H1 (cell line): ENCODE measurements at regions not wholly inside any gene's neighbourhood (a gene's known extent, or its start where the extent isn't known, plus 50 kb on each side); places are given as distances from the start of the nearest gene placed in this dataset.

Experiments
- CTCF ChIA-PET: fragments of 300-600 bp; sonication (Branson Sonifier 250); formaldehyde crosslinking; loops from one replicate; lab custom pipeline; 2021; ENCODE audit not compliant: partially characterized antibody; lab: Charles Lee
- POLR2A ChIA-PET: fragments of 300-600 bp; sonication (Branson Sonifier 250); formaldehyde crosslinking; loops from one replicate; lab custom pipeline; 2021; ENCODE audit warnings: inconsistent platforms; ENCODE audit not compliant: partially characterized antibody; lab: Charles Lee
- DNase-seq, 2 experiments: peaks; one replicate each; pipeline versions ENCODE4 v3.0.0 to v3.0.0-alpha.2; 2010 to 2022; ENCODE audit warnings: low spot score in 2 of 2, low read depth in 1 of 2, mixed read lengths in 1 of 2
- FAIRE-seq: peaks from 2 replicates; lab custom pipeline; 2011; peaks lifted over from hg19 to GRCh38; lab: Jason Lieb, UNC
- H2AFZ ChIP-seq: 2 replicates; pipeline ENCODE4 v1.8.1; 2012; ENCODE audit warnings: low read length, inconsistent platforms
- H2AK5ac ChIP-seq: 2 replicates; pipeline ENCODE4 v1.6.1; 2013; ENCODE audit warnings: low read depth, low read length
- H2BK120ac ChIP-seq: replicated peaks from 2 replicates; pipeline ENCODE3; 2013; ENCODE audit warnings: low read depth, low read length, inconsistent platforms
- H2BK12ac ChIP-seq: 2 replicates; pipeline ENCODE4 v1.6.1; 2013; ENCODE audit warnings: low read depth, low read length
- H2BK15ac ChIP-seq: 2 replicates; pipeline ENCODE4 v1.6.1; 2013; ENCODE audit warnings: low read length
- H2BK20ac ChIP-seq: 2 replicates; pipeline ENCODE4 v1.6.1; 2013; ENCODE audit warnings: low read length
- H2BK5ac ChIP-seq: 2 replicates; pipeline ENCODE4 v1.6.1; 2013; ENCODE audit warnings: low read depth, low read length
- H3K14ac ChIP-seq: 2 replicates; pipeline ENCODE4 v1.6.1; 2013; ENCODE audit warnings: inconsistent platforms; ENCODE audit not compliant: insufficient read length
- H3K18ac ChIP-seq: 2 replicates; pipeline ENCODE4 v1.6.1; 2013; ENCODE audit warnings: low read length; ENCODE audit errors: extremely low read depth
- H3K23ac ChIP-seq: 2 replicates; pipeline ENCODE4 v1.6.1; 2013; ENCODE audit warnings: inconsistent platforms; ENCODE audit not compliant: insufficient read length
- H3K23me2 ChIP-seq: 2 replicates; pipeline ENCODE4 v1.6.1; 2013; ENCODE audit warnings: low read depth, low read length
- H3K27ac ChIP-seq: 2 replicates; pipeline ENCODE4 v1.6.1; 2011; ENCODE audit warnings: low read depth, low read length, inconsistent platforms
- H3K27me3 ChIP-seq, 4 experiments: replicated peaks in 1 of 4; 1 replicate in 1 of 4; 2 replicates in 3 of 4; pipeline versions ENCODE4 v1.6.1 to v1.8.1; 2011 to 2013; ENCODE audit warnings: low read length in 3 of 4, mild to moderate bottlenecking in 3 of 4, inconsistent platforms in 2 of 4, mixed read lengths in 2 of 4, moderate library complexity in 1 of 4; ENCODE audit not compliant: control insufficient read depth in 3 of 4, insufficient read depth in 3 of 4; ENCODE audit errors: extremely low read depth in 1 of 4
- H3K36me3 ChIP-seq, 4 experiments: 2 replicates each; pipeline versions ENCODE4 v1.6.1 to v1.8.1; 2011 to 2013; ENCODE audit warnings: mild to moderate bottlenecking in 4 of 4, low read length in 3 of 4, moderate library complexity in 2 of 4, control low read depth in 1 of 4, inconsistent platforms in 1 of 4; ENCODE audit not compliant: insufficient read depth in 4 of 4, control insufficient read depth in 2 of 4
- H3K4ac ChIP-seq: replicated peaks from 2 replicates; pipeline ENCODE3; 2013; ENCODE audit warnings: low read length, low read depth, mixed read lengths, inconsistent platforms; ENCODE audit not compliant: insufficient read length
- H3K4me1 ChIP-seq, 4 experiments: replicated peaks in 1 of 4; 1 replicate in 1 of 4; 2 replicates in 3 of 4; pipeline versions ENCODE4 v1.6.1 to v1.8.1; 2011 to 2013; ENCODE audit warnings: low read length in 3 of 4, inconsistent platforms in 2 of 4, mixed read lengths in 1 of 4; ENCODE audit not compliant: insufficient read depth in 4 of 4, control insufficient read depth in 3 of 4
- H3K4me2 ChIP-seq, 2 experiments: 2 replicates each; pipeline versions ENCODE4 v1.6.1 to v1.8.1; 2011 to 2013; ENCODE audit warnings: low read depth in 2 of 2, low read length in 2 of 2, control low read depth in 1 of 2, inconsistent platforms in 1 of 2, mild to moderate bottlenecking in 1 of 2; ENCODE audit not compliant: insufficient read depth in 1 of 2
- H3K4me3 ChIP-seq, 4 experiments: fragments of 200-600, 300-600 bp in 1 of 4; sonication (generic), shearing (Covaris generic), sonication (Bioruptor Twin) in 1 of 4; 2 replicates each; pipeline versions ENCODE4 v1.5.1 to v1.8.1; 2011 to 2016; ENCODE audit warnings: low read length in 4 of 4, low read depth in 3 of 4, control low read depth in 2 of 4, inconsistent platforms in 2 of 4, mild to moderate bottlenecking in 2 of 4, mixed read lengths in 1 of 4, moderate library complexity in 1 of 4; ENCODE audit not compliant: insufficient read depth in 2 of 4; ENCODE audit errors: extremely low read depth in 1 of 4
- H3K56ac ChIP-seq: replicated peaks from 2 replicates; pipeline ENCODE3; 2013; ENCODE audit warnings: low read depth, mild to moderate bottlenecking, mixed read lengths, low read length, inconsistent platforms; ENCODE audit not compliant: insufficient read length
- H3K79me1 ChIP-seq: 2 replicates; pipeline ENCODE4 v1.6.1; 2013; ENCODE audit warnings: low read depth, low read length, control low read depth
- H3K79me2 ChIP-seq, 2 experiments: 2 replicates each; pipeline versions ENCODE4 v1.6.1 to v1.8.1; 2012 to 2013; ENCODE audit warnings: low read length in 2 of 2, mild to moderate bottlenecking in 2 of 2, inconsistent platforms in 1 of 2; ENCODE audit not compliant: insufficient read depth in 2 of 2, control insufficient read depth in 1 of 2
- H3K9ac ChIP-seq, 4 experiments: replicated peaks in 1 of 4; 1 replicate in 1 of 4; 2 replicates in 3 of 4; pipeline versions ENCODE4 v1.6.1 to v1.8.1; 2011 to 2013; ENCODE audit warnings: low read depth in 3 of 4, low read length in 3 of 4, control low read depth in 2 of 4, mild to moderate bottlenecking in 2 of 4, moderate library complexity in 2 of 4, inconsistent platforms in 1 of 4; ENCODE audit errors: extremely low read depth in 1 of 4
- H3K9me3 ChIP-seq, 2 experiments: 2 replicates each; pipeline versions ENCODE4 v1.6.1 to v1.8.1; 2012 to 2013; ENCODE audit warnings: mild to moderate bottlenecking in 2 of 2, moderate library complexity in 2 of 2, control low read depth in 1 of 2, inconsistent platforms in 1 of 2, low read depth in 1 of 2, low read length in 1 of 2, mixed read lengths in 1 of 2; ENCODE audit not compliant: insufficient read depth in 2 of 2
- H4K20me1 ChIP-seq, 2 experiments: replicated peaks in 1 of 2; 2 replicates each; pipeline versions ENCODE3 to v1.8.1; 2011 to 2013; ENCODE audit warnings: inconsistent platforms in 2 of 2, low read length in 2 of 2, mild to moderate bottlenecking in 1 of 2; ENCODE audit not compliant: insufficient read depth in 2 of 2, control insufficient read depth in 1 of 2
- H4K5ac ChIP-seq: 2 replicates; pipeline ENCODE4 v1.6.1; 2013; ENCODE audit warnings: low read length, low read depth, mixed read lengths, inconsistent platforms; ENCODE audit not compliant: insufficient read length
- H4K8ac ChIP-seq: 2 replicates; pipeline ENCODE4 v1.8.0; 2013; ENCODE audit warnings: mild to moderate bottlenecking, moderate library complexity, low read length, inconsistent platforms; ENCODE audit not compliant: insufficient read depth; ENCODE audit errors: extremely low read depth
- H4K91ac ChIP-seq: replicated peaks from 2 replicates; pipeline ENCODE3; 2013; ENCODE audit warnings: low read length, mixed read lengths, inconsistent platforms; ENCODE audit not compliant: insufficient read length
- BRCA1 ChIP-seq: IDR thresholded peaks from 2 replicates; pipeline ENCODE4 v1.6.1; 2012; ENCODE audit warnings: low read depth, low read length, improper control_type of control experiment
- CTBP2 ChIP-seq: IDR thresholded peaks from 2 replicates; pipeline ENCODE4 v1.7.0; 2011; ENCODE audit warnings: borderline replicate concordance, mild to moderate bottlenecking, moderate library complexity, mixed read lengths, low read length; ENCODE audit not compliant: insufficient read depth, insufficient read length
- GTF2F1 ChIP-seq: IDR thresholded peaks from 2 replicates; pipeline ENCODE4 v1.6.1; 2012; ENCODE audit warnings: low read depth, low read length, improper control_type of control experiment, borderline replicate concordance
- KDM1A ChIP-seq: fragments of 200-600, 300-600 bp; sonication (generic); IDR thresholded peaks from 2 replicates; pipeline ENCODE4 v1.7.1; 2016; ENCODE audit warnings: mild to moderate bottlenecking, low read length, borderline replicate concordance
- KDM5A ChIP-seq: fragments of 200-600 bp; IDR thresholded peaks from 2 replicates; pipeline ENCODE4 v1.7.1; 2012; ENCODE audit warnings: mild to moderate bottlenecking, low read length, inconsistent platforms, mixed read lengths
- POLR2A ChIP-seq, 2 experiments: IDR thresholded peaks; 1 replicate in 1 of 2; 2 replicates in 1 of 2; pipeline ENCODE4 v1.6.1; 2011; ENCODE audit warnings: low read depth in 2 of 2, low read length in 2 of 2, mild to moderate bottlenecking in 2 of 2; ENCODE audit errors: control extremely low read depth in 1 of 2
- POU5F1 ChIP-seq: IDR thresholded peaks from 2 replicates; pipeline ENCODE4 v1.6.1; 2011; ENCODE audit warnings: low read depth, mild to moderate bottlenecking, low read length, moderate library complexity
- RFX5 ChIP-seq: IDR thresholded peaks from 2 replicates; pipeline ENCODE4 v1.6.1; 2011; ENCODE audit warnings: low read depth, low read length, improper control_type of control experiment, borderline replicate concordance
- RXRA ChIP-seq: IDR thresholded peaks from 2 replicates; pipeline ENCODE4 v1.6.1; 2011; ENCODE audit warnings: low read depth, mild to moderate bottlenecking, low read length, moderate library complexity; ENCODE audit not compliant: insufficient read depth
- SRF ChIP-seq: IDR thresholded peaks from 2 replicates; pipeline ENCODE4 v1.6.1; 2011; ENCODE audit warnings: mild to moderate bottlenecking, low read depth, low read length, moderate library complexity
- SUZ12 ChIP-seq: fragments of 200-600 bp; sonication (generic); IDR thresholded peaks from 2 replicates; pipeline ENCODE4 v1.6.1; 2012; ENCODE audit warnings: mild to moderate bottlenecking, inconsistent platforms, low read length, moderate library complexity, mixed read lengths
- WGBS, 2 experiments: shearing (Covaris generic) in 1 of 2; methylation state at CpG; one replicate each; pipeline versions ENCODE4 v1.1.6 to v1.1.7; 2013 to 2015; ENCODE audit warnings: low lambda C conversion rate in 2 of 2, mixed read lengths in 2 of 2, inconsistent platforms in 1 of 2, low coverage in 1 of 2, missing lambda C conversion rate in 1 of 2; ENCODE audit not compliant: insufficient replicate concordance in 2 of 2, insufficient coverage in 1 of 2, insufficient read length in 1 of 2; ENCODE audit errors: extremely low coverage in 1 of 2, missing lambda C conversion rate in 1 of 2; 5-methylcytosine and 5-hydroxymethylcytosine counted together
- TF ChIP-seq, protein P1 (sequence below): IDR thresholded peaks from 2 replicates; pipeline ENCODE4 v1.6.1; 2012; ENCODE audit warnings: low read length, inconsistent platforms

DNA sequence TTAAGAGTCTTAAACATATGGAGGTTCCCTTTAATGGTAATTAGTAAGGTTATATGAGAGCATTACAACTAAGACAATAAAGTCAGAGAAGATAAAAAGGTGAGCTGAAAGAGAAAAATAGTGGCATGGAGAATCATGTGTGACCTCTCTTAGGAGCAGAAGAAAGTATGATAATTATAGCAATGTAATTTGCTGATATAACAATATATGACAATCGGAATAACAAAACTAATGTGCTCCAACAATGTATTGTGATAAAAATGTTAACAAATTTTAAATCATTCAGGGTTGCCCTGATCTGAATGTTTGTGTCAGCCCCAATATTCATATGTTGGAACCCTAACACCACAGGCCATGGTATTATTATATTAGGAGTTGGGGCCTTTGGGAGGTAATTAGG lies 269.6 kb upstream of the PPFIA2 start:
- Histone ChIP-seq H3K36me3 (no peaks in the 10 kb centered on the region), H3K27ac (no peak overlapping the region), H3K23me2 (no peaks in the 10 kb centered on the region), H3K4me1 (no peaks in the 10 kb centered on the region), H3K56ac (no peak overlapping the region), H2AK5ac (no peak overlapping the region), H3K9me3 (no peaks in the 10 kb centered on the region), H3K27me3 (no peaks in the 10 kb centered on the region), H3K9ac (no peak overlapping the region), H4K8ac (no peak overlapping the region), H4K20me1 (no peaks in the 10 kb centered on the region), H3K79me2 (no peaks in the 10 kb centered on the region), H3K23ac (no peak overlapping the region), H2BK5ac (no peak overlapping the region), H2BK120ac (no peak overlapping the region), H2BK20ac (no peak overlapping the region), H4K5ac (no peak overlapping the region), H2BK12ac (no peak overlapping the region), H3K79me1 (no peaks in the 10 kb centered on the region), H4K91ac (no peak overlapping the region), H3K4me3 (no peak overlapping the region), H3K4ac (no peak overlapping the region), H3K18ac (no peak overlapping the region), H2AFZ (no peak overlapping the region), H3K4me2 (no peak overlapping the region), H2BK15ac (no peak overlapping the region), H3K14ac (no peak overlapping the region)
- WGBS, 2 experiments = 96% methylated on average over 1 of the region's 1 CpG; no CpG with 5 or more reads in 1 of the 2 experiments
- FAIRE-seq = no peak
- ChIA-PET CTCF (interaction anchor here (0.7 to 1.1 kb wide), 2 partner anchors 11 to 330 kb away, joined by 3 read pairs; partner anchors contain the start of genes CCDC59 and METTL25), POLR2A (no interaction called here)
- no peak for DNase-seq
- no peak for TF ChIP-seq RXRA
- no peak for TF ChIP-seq KDM1A
- TF ChIP-seq RFX5 = no peak
- no peak for TF ChIP-seq SRF
- TF ChIP-seq, protein P1, sequence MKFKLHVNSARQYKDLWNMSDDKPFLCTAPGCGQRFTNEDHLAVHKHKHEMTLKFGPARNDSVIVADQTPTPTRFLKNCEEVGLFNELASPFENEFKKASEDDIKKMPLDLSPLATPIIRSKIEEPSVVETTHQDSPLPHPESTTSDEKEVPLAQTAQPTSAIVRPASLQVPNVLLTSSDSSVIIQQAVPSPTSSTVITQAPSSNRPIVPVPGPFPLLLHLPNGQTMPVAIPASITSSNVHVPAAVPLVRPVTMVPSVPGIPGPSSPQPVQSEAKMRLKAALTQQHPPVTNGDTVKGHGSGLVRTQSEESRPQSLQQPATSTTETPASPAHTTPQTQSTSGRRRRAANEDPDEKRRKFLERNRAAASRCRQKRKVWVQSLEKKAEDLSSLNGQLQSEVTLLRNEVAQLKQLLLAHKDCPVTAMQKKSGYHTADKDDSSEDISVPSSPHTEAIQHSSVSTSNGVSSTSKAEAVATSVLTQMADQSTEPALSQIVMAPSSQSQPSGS = no peak
- no peak for TF ChIP-seq CTBP2
- no peak for TF ChIP-seq KDM5A
- TF ChIP-seq SUZ12 = no peak
- no peak for TF ChIP-seq POU5F1
- no peak for TF ChIP-seq BRCA1
- no peak for TF ChIP-seq GTF2F1
- TF ChIP-seq POLR2A (IDR thresholded peaks at IDR 0.05; ENCODE audit: control extremely low read depth in 1 of 2, low read depth in 2 of 2, low read length in 2 of 2) = no peak
